AG08396 (cell line): ENCODE measurements at regions not wholly inside any gene's neighbourhood (a gene's known extent, or its start where the extent isn't known, plus 50 kb on each side); places are given as distances from the start of the nearest gene placed in this dataset.
"Not testable (repeated sequence)": the region's sequence is repeated elsewhere in the genome, so short reads cannot be mapped to it uniquely, and the experiment has no call there.

ENCODE experiments used
- DNase-seq: peaks from one replicate; pipeline ENCODE4 v3.0.0; 2012; ENCODE audit warnings: low spot score, mixed read lengths

DNA sequence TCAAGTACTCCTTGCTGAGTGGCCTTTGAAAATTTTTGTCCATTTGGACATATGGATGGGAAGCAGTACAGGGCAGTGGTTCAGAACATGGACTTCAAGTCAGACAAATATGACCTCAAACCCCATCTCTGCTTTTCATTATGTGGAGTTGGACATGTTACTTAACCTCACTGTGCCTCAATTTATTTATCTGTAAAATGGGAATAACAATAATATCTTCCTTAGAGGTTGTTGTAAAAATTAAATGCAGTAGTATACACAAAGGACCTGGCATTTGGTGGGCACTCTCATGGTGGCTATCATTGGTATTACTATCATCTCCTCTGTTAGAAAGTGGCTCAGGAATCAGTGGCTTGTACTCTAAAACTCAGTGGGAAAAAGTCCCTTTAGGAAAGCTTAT, 204.0 kb upstream of the MYLIP start:
- DNase-seq = no peak

DNA sequence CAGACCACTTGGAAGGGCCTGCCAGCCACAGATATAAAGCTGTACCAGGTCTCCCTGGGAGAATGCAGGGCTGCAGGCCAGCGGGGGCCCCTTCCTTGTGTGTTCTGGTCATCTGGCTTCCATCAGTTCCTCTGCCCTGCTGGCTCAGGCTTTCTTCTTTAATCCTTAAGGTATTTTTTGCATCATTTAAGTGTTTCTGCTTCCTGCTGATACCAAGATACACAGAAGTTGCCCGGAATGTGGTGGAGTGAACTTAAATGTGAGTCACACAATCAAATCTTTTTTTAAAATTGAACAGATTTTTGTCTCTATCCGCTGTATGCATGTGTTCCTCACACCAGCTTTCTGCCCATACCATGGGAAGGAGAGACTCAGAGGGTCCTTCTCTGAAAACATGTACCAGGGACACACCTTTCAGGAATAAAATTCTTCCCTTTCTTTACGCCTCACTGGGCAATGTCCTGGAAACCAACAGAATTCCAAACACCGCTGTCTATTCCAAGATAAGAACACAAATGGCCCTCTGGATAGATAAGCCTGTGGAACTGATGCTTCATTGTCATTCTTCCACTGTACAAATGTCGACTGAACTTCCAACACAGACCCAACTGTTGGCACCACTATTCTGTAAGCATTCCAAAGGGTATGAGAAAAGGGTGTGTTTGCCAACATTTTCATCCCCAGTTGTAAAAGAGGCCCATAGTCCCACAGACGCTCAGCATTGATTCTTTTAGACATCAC, 206.2 kb upstream of the MYLIP start:
- peak; percentile 7 for DNase-seq

DNA sequence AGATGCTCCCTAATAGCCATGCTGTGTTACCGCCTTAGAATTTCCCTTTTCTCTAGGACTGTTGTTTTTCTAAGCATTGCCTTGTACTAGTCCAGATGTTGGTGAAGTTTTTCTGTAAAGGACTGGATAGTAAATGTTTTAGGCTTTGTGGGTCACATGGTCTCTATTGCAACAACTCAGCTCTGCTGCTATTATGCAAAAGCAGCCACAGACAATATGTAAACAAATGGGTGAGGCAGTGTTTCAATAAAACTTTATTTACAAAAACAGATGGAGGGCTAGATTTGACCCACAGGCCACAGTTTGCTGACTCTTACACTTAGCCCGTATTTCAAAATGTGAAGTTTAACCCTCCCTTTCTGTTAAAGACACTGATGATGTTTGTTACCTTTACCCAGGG, 207.6 kb upstream of the MYLIP start:
- no peak for DNase-seq

DNA sequence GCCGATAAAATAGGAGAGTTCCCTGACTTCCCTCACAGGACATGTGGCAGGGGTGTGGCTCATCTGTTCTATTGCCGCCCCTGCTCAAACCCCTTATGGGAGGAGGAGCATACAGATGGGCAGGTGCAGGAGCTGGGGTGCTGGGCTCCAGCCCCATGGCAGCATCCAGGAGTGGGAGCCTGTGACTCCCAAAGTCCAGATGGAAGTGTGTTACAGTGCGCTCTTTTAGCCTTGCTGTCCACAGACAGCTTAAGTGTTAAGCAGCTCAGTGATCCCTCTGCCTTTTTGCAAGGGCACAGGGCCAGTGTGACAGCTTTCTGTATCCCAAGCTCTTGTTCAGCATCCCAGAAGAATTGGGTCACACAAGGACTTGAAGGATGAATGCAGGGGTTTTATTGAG, 212.3 kb upstream of the MYLIP start:
- DNase-seq = no peak

DNA sequence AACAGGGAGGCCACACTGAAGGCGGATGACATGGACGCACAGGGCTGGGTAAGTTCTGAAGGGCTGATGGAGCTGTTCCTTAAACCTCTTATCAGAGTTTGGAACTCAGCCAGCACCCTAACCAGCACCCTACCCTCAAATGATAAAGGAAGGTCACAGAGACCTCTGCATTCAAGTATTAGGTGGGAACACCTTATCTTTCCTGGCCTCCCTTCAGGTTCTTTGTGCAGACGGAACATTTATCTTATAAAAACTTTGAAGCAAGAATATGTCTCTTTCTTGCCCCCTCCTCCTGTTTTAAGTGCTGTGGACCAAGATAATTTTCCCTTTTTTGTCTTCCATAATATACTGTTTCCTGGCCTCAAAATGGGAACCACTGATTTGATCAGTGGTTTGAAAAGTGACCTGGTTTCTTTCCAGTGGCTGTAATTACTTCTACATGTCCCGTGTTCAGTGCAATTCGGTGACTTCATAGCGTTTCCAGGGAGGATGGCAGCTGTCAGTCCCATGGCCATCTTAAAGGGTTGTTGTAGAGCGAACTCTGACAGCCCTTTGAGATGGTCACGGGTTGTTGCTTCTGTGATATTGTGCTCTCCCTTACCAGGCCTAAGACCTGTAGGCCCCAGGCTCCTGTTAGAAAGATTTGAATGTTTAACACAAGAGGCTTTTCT, 213.2 kb upstream of the MYLIP start:
- DNase-seq = no peak

DNA sequence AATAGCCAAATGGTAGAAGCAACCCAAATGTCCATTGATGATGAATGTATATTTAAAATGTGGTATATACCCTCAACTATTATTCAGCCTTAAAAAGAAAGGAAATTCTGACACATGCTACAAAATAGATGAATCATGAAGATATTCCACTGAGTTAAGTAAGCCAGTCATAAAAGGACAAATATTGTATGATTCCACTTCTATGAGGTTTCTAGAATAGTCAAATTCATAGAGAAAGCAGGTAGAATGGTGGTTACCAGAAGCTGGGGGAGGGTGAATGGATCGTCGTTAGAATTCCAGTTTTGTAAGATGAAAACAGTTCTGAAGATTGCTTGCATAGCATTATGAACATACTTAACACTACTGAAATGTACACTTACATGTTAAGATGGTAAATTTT, 214.3 kb upstream of the MYLIP start:
- DNase-seq = no peak

DNA sequence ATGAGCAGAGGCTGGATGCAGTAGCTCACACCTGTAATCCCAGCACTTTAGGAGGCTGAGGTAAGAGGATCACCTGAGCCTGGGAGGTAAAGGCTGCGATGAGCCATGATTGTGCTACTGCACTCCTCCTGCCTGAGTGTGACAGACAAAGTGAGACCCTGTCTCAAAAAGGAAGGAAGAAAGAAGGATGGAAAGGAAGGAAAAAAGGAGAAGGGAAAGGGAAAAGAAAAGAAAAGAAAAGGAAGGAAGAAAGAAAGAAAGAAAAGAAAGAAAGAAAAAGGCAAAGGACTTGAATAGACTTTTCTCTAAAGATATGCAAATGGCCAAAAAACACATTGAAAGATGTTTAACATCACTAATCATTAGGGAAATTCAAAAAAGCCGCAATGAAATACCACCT, 215.3 kb upstream of the MYLIP start:
- DNase-seq = no peak

DNA sequence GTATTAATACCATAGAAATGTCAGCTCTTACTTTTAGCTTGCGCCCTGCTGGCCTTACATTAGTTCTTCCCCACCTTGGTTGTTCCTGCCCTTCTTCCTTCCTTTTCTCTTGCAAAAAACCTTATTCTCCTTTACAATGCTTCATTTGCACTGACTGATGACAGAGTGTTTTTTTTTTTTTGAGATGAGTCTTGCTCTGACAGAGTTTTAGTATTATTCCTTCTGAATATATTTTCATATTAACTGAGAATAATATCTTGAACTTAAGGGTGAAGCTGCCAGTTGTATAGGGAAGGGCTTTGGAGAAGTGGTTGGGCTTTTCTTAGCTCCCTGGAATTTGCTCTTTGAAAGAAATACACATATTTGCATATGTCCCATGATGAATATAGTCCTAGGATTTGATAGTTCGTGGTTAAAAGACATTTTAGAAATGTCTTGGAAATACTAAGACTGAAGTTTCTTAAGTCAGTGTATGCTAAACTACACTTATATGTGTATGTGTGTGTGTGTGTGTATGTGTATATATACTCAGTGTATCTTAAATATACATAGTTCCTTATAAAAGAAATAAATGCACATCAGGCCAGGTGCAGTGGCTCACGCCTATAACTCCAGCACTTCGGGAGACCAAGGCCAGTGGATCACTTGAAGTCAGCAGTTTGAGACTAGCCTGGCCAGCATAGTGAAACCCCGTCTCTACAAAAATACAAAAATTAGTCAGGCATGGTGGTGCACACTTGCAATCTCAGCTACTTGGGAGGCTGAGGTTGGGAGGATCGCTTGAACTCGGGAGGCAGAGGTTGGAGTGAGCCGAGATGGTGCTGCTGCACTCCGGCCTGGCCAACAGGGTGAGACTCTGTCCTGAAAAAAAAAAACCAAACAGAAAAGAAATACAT, 216.1 kb upstream of the MYLIP start:
- no peak for DNase-seq

DNA sequence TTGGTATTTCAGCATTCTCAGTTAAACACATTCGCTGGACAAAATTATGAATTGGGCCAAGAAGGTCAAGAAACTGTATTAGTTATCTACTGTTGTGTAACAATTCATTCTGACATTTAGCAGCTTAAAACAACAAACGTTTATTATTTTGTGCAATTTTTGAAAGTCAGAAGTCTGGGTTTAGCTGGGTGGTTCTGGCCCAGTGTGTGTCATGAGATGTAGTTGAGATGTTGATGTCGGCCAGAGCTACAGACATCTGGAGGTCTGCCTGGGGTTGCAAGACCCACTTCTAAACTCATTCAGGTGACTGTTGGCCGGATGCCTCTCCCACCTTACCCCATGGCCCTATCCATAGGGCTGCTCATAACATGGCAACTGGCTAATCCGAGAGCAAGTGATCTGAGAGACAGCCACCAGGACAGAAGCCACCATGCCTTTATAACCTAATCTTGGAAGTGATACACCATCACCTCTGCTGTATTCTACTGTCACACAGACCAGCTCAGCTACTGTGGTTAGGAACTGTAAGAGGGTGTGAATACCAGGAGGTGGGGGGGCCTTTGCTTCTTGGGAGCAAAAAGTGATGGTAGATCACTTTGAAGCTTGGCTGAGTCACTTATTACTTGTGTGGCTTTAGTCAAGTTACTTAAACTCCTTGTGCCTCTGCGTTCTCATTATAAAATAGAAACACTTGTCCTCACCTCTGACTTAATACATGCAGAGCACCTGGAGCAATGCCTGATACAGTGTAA, 217.0 kb upstream of the MYLIP start:
- no peak for DNase-seq

DNA sequence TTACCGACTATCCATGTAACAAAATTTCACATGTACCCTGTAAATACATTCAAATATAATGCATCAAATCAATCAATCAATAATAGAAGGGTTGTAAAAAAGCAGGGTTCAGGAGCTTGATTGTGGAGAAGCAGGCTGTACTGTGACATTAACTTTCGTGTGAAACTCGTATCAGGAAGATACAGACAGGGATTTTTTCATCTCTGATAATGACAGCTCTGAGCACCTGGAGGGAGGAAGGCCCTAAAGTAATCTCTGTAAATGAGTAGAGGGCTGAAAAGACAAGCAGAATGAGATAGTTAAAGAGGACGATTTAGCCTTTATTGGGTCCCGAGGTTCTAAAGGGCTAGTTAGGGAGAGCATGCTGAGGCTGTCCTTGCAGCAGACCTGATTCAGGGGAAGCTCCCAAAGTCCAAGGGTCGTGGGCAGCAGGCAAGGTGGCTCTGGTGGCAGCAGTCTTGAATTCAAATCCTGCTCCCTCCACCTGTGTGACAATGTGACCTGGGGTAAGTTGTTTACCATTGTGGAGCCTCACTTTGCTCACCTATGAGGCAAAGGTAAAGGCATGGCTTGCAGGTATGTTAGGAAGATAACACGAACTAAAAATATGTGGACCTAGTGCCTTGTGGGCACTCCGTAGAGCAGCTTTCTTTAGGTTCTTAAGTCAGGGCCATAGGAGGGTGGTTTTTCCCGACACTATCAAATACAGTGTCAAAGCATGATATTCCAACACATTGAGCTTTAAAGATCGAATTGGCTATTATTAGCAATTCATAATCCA, 219.4 kb upstream of the MYLIP start:
- no peak for DNase-seq

DNA sequence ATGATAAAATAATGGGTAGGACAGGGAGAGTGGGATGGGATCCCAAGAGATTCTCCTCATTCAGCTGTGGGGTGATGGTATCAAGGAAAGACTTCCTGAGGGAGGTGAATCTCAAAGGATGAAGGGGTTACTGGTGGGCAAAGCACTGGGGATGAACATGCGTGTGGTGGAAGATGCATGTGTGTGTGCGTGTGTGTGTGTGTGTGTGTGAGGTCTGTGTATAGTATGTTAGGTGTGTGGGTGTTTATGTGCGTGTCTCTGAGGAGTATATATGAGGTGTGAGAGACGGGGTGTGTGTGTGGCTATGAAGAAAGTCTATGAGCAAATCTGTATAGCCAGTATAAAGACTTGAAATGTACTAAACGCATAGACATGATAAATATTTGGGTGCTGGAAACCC, 220.0 kb upstream of the MYLIP start:
- DNase-seq = no peak

DNA sequence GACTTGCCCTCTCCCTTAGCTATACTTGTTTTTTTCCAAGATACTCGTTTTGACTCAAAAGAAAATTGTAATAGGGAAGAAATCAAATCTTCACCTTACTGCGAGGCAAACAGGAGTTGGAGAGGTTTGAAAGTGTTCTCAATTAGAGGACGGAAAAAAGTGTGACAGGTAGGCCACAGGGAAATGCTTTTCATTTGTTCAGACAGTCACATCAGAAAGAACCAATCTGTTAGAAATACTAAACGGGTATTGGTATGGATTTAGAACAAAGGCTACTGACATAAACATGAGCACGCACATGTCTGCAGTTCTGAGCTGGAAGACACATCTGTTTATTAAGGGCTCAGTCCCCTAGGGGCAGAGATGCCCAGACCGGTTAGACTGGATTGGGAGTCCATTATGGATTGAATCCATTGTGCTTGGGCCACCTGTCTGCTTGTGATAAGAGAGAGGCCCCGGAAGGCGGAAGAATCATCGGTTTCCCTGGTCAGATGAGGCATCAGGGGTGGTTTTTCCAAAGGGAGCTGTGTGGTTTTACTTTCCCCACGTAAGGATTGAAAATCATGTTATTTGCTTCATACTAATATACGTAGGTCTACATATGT, 220.9 kb upstream of the MYLIP start:
- DNase-seq = no peak

DNA sequence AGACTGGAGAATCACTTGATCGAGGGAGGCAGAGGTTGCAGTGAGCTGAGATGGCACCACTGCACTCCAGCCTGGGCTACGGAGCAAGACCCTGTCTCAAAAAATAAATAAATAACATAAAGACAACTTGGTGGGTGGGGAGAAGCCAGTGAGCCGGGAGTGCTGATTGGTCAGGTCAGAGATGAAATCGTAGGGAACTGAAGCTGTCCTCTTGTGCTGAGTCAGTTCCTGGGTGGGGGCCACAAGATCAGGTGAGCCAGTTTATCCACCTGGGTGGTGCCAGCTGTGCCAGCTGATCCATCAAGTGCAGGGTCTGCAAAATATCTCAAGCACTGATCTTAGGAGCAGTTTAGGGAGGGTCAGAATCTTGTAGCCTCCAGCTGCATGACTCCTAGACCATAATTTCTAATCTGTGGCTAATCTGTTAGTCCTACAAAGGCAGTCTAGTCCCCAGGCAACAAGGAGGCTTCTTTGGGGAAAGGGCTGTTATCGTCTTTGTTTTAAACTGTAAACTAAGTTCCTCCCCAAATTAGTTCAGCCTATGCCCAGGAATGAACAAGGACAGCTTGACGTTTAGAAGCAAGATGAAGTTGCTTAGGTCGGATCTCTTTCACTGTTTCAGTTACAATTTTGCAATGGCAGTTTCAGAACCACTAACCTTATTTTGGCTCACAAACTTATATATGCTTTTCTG, 221.5 kb upstream of the MYLIP start:
- not testable (repeated sequence) for DNase-seq

DNA sequence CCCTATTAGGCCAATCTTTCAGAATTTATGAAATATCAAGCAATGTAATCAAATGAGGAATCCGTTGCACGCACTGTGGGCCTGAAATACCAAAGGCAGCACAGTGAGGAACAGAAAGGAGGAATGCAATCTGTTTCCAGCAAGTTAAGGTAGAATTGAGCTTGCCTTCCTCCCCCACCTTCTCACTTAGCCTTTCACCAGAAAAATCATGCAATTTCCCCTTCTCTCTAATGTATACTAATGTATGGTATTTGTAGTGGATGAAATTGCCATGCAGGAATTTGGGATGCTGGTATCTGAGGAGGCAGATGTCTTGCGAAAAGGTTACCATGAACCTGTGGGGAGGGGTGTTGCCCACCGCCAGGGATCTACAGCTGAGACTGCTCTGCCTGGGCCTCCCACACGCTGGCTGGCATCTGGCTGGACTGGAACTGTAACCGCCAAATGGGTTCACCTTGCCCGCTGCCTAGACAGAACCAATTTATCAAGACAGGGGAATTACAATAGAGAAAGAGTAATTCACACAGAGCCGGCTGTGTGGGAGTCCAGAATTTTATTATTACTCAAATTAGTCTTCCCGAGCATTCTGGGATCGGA, 222.4 kb upstream of the MYLIP start:
- DNase-seq = no peak

DNA sequence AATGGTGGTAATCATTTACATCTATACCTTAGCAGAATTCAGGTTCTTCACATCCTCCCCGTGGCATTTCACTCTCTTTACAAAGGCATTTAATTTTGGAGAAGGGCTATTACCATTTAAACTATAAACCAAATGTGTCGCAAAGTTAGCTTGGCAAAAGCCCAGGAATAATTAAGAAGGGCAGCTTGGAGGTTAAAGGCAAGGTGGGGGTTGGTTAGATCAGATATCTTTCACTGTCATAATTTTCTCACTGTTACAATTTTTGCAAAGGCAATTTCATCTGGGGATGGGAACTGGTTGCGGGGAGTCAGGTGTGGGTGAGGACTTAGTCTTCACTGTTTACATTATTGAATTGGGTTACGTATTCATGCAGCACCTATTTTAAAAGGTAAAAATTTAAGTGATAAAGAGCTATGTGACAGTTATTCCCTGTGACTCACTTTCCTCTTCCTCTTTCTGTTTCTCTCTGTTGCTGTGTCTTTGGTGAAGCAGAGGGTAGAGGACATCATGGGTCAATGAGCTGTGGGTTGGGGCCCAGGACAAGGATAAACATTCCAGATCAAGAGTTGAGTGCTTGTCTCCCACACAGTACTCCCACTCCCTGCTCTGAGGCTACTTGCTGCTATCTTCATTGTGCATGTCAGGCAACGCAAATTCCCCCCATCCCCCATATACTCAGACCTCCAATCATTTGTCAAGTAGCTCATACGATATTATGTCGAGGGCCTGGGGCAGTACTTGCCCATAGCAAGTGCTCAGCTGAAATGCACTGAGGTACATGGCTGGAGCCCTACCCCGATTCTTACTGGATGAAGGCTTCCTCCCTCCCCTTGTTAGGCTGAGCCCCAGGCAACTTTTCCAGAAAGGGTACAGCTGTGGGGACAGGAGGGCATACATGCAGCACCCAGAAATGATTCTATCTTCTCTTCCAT, 223.1 kb upstream of the MYLIP start:
- DNase-seq = no peak

DNA sequence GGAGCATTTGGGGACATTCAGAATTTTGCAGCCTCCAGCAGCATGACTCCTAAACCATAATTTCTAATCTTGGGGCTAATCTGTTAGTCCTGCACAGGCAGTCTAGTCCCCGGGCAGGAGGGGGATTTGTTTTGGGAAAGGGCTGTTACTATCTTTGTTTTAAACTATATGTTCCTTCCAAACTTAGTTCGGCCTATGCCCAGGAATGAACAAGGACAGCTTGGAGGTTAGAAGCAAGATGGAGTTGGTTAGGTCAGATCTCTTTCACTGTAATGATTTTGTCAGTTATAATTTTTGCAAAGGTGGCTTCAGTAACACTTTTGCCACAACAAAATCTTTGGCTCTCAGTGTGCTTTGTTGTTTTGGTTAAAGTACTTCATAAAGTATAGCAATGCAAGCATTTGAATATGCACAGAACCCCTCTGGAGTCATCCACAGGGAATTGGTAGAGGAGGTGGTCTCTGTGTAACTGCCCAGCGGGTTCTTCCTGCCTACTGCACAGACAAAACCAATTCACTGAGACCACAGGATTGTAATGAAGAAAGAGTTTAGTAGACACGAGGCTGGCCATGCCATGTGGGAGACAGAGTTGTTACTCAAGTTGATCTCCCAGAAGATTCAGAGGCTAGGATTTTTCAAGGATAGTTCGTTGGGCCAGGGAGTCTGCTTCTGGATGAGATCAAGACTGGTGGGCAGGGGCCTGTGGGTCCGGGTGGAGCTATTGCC, 224.1 kb upstream of the MYLIP start:
- no peak for DNase-seq

DNA sequence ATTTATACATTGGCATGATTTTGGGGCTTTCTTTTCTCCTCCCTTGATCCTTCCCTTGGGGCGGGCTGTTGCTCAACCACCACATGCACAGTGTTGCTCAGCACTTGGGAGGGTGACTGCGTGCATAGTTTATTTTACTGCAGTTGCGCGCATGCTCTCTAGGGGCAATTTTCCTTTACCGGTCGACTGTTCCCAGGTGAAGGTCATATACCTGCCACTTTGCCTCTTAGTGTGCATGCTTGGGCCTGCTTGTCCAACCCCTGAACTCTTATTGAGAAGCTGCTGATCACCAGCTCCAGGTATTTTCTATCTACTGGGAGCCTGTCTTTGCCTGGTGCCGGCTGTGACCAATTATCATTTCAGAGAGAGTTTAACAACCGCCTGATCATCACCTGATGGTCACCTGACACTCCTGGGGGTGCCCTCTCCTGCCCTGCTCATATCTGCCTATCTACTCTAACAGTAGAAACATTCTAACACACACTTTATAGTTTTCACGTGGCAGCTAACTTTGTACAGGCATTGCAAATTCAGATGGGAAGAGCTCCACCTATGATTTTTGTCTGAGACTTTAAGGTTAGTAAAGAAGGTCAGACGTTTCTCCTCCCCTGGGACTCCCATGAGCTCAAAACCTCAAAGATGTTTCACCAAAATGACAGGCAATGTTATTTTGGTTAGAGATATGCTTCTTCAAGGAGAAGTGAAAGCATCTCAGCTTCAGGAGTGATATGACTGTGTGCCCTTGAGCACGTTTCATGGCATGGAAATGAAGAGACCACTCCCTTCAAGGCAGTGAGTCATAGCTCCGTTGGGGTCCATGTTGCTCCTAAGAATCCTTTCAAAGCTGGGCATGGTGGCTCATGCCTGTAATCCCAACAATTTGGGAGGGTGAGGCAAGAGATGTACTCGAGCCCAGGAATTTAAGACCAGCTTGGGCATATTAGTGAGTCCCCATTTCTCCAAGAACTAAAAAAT, 227.5 kb upstream of the MYLIP start:
- no peak for DNase-seq
